Upper lobe of left lung (tissue), 6 donors: ENCODE measurements at regions not wholly inside any gene's neighbourhood (a gene's known extent, or its start where the extent isn't known, plus 50 kb on each side); places are given as distances from the start of the nearest gene placed in this dataset.

Experiments used
- ATAC-seq, 2 donors: fragments of 200-7000 bp; cut with Tn5 transposase; one replicate each; pipeline ENCODE4 v1.9.1; 2022; ENCODE audit warnings: mild to moderate bottlenecking in 2 of 2, moderate library complexity in 2 of 2; ENCODE audit not compliant: low FRiP score in 2 of 2
- DNase-seq, 2 donors: peaks; one replicate each; pipeline ENCODE4 v3.0.0-alpha.2; 2019 to 2020
- H3K27ac ChIP-seq, 4 donors: fragments of 200-600 bp; sonication (generic); one replicate each; pipeline ENCODE4 v1.5.1; 2016 to 2019
- H3K27me3 ChIP-seq, 4 donors: fragments of 200-600 bp; sonication (generic); one replicate each; pipeline ENCODE4 v1.5.1; 2017 to 2019
- H3K36me3 ChIP-seq, 4 donors: fragments of 200-600 bp; sonication (generic); one replicate each; pipeline ENCODE4 v1.5.1; 2016 to 2019
- H3K4me1 ChIP-seq, 4 donors: fragments of 200-600 bp; sonication (generic); one replicate each; pipeline ENCODE4 v1.5.1; 2018 to 2019
- H3K4me3 ChIP-seq, 4 donors: fragments of 200-600 bp; sonication (generic); one replicate each; pipeline ENCODE4 v1.5.1; 2017 to 2019; ENCODE audit warnings: mild to moderate bottlenecking in 2 of 4, moderate library complexity in 1 of 4
- H3K9me3 ChIP-seq, 4 donors: fragments of 200-600 bp; sonication (generic); one replicate each; pipeline ENCODE4 v1.5.1; 2018 to 2019
- EP300 ChIP-seq, 4 donors: sonication (generic); formaldehyde crosslinking; IDR thresholded peaks; one replicate each; pipeline ENCODE4 v1.5.1; 2017; ENCODE audit warnings: antibody characterized with exemption in 4 of 4, control low read depth in 2 of 4
- POLR2A ChIP-seq, 4 donors: fragments of 450-650 bp; IDR thresholded peaks; one replicate each; pipeline ENCODE4 v1.5.1; 2016 to 2017; ENCODE audit warnings: antibody characterized with exemption in 4 of 4, mild to moderate bottlenecking in 2 of 4
- POLR2AphosphoS5 ChIP-seq, 2 donors: sonication (generic); formaldehyde crosslinking; IDR thresholded peaks; one replicate each; pipeline ENCODE4 v1.5.1; 2017; ENCODE audit warnings: antibody characterized with exemption in 2 of 2
- WGBS, 2 donors: methylation state at CpG; one replicate each; pipeline ENCODE4 v1.1.5; 2017 to 2018; 5-methylcytosine and 5-hydroxymethylcytosine counted together
- TF ChIP-seq, protein P1 (sequence below), 6 experiments: fragments of 450-650 bp in 4 of 6; fragments of 200-600 bp in 2 of 6; sonication (generic) in 2 of 6; IDR thresholded peaks; one replicate each; pipeline ENCODE4 v1.5.1; 2016 to 2019; ENCODE audit warnings: antibody characterized with exemption in 6 of 6
- donor health status: DM: no; HTN: no; CAD: no; lungs with moderate emphysema.
- donor health status: DM: no; HTN: yes; CAD: no; lungs with severe emphysema.

DNA sequence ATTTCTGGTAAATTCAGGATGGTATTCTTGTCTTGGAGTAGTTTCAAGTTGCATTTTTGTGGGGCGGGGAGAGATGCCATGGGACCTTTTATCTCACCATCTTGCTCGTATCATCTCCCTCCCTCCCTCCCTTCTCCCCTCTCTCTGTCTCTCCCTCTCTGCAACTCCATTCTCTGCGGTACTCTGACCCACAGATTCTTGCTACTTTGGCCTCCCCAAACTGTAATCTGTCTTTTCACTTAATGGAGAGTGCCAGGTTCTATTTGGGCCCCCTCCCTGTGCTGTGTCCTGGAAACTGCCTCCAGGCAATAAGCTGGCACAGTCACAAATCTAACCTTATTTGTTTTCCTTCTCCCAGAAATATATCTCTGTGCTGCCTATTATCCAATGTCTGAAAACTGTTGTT, 175.2 kb downstream of the PAWR start:
- Histone ChIP-seq H3K4me3 (no peak overlapping the region), H3K4me1 (no peaks in the 10 kb centered on the region), H3K27ac (no peak overlapping the region), H3K27me3 (no peaks in the 10 kb centered on the region), H3K36me3 (no peaks in the 10 kb centered on the region), H3K9me3 (no peaks in the 10 kb centered on the region)
- no peak for DNase-seq
- TF ChIP-seq POLR2A (IDR thresholded peaks at IDR 0.05) (no peak), POLR2AphosphoS5 (IDR thresholded peaks at IDR 0.05) (no peak), EP300 (IDR thresholded peaks at IDR 0.05) (no peak)
- TF ChIP-seq, protein P1, sequence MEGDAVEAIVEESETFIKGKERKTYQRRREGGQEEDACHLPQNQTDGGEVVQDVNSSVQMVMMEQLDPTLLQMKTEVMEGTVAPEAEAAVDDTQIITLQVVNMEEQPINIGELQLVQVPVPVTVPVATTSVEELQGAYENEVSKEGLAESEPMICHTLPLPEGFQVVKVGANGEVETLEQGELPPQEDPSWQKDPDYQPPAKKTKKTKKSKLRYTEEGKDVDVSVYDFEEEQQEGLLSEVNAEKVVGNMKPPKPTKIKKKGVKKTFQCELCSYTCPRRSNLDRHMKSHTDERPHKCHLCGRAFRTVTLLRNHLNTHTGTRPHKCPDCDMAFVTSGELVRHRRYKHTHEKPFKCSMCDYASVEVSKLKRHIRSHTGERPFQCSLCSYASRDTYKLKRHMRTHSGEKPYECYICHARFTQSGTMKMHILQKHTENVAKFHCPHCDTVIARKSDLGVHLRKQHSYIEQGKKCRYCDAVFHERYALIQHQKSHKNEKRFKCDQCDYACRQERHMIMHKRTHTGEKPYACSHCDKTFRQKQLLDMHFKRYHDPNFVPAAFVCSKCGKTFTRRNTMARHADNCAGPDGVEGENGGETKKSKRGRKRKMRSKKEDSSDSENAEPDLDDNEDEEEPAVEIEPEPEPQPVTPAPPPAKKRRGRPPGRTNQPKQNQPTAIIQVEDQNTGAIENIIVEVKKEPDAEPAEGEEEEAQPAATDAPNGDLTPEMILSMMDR (IDR thresholded peaks at IDR 0.05): no peak
- no peak for ATAC-seq
- WGBS, 2 donors: 79 to 86% methylated on average over 3 of the region's 3 CpGs

DNA sequence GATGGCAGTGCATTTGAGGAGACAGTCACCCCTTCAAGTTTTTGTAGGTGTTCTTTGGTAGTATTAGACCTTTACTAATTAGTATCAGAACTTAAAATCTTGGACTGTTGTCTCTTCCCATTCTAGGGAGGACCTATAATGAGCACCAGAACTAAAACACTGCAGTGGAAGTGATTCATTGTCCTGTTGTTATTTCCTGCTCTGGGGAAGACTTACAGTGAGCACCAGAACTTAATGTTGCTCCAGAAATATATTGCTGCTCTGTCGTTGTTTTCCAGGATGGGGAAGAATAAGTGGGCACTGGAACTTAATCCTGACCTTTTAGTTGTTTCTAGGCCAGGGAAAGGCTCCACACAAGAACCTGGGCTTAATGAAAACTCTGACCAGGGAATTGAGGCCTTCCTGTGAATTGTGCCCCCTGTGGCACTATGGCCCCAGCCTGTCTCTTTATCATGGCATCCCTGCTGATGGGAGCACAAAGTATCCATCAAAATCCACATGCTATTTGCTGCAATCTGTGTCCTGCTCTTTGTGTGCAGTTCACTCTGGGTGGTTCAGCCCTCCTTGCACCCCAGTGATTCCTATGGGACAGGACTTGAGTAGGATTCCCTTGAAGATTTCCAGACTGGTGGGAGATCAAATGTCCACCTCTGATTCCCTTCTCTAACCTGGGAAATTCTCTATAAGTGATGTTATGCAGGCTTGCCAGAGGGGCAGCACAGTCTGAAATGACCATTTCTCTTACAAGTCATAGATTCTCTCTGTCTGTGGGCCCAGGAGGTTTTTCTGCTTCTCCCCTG, 175.8 kb downstream of the PAWR start:
- TF ChIP-seq, protein P1 (IDR thresholded peaks at IDR 0.05): no peak
- TF ChIP-seq POLR2AphosphoS5 (IDR thresholded peaks at IDR 0.05) (no peak), EP300 (IDR thresholded peaks at IDR 0.05) (no peak), POLR2A (IDR thresholded peaks at IDR 0.05) (no peak)
- DNase-seq (no peak), ATAC-seq (no peak)
- H3K27ac ChIP-seq: no peak overlapping the region
- no peak overlapping the region for H3K4me3 ChIP-seq
- no peaks in the 10 kb centered on the region for H3K27me3 ChIP-seq
- no peaks in the 10 kb centered on the region for H3K9me3 ChIP-seq
- 55% methylated on average over 1 of the region's 1 CpG; no CpG with 5 or more reads in 1 of the 2 donors for WGBS, 2 donors
- no peaks in the 10 kb centered on the region for H3K4me1 ChIP-seq
- H3K36me3 ChIP-seq: no peaks in the 10 kb centered on the region

DNA sequence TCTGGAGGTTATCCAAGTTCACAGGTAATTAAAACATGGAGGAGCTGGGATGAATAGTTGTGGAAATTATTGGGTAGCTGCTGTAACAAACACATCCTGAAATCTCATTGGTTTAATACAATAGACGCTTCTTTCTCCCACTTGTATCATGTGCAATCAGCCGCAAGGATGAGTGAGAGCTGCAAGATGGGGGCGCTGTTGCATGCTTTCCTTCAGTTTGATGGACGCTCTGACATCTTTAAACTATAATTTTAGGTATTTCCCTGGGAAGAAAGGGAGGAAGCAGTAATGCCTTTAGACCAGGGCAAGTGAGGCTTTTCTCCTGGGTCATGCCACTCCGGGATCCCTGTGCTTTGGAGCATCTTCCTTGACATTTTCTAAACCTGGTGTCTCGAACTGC, 178.7 kb downstream of the PAWR start:
- 85 to 89% methylated on average over 6 of the region's 6 CpGs for WGBS, 2 donors
- Histone ChIP-seq H3K4me1 (no peaks in the 10 kb centered on the region), H3K9me3 (peaks cover 0 to 2% (median 0%) of the 10 kb centered on the region in 4 donors), H3K4me3 (no peak overlapping the region), H3K36me3 (no peaks in the 10 kb centered on the region), H3K27ac (no peak overlapping the region), H3K27me3 (no peaks in the 10 kb centered on the region)
- ATAC-seq (no peak), DNase-seq (no peak)
- TF ChIP-seq, protein P1 (IDR thresholded peaks at IDR 0.05): no peak
- TF ChIP-seq POLR2A (IDR thresholded peaks at IDR 0.05): no peak
- TF ChIP-seq POLR2AphosphoS5 (IDR thresholded peaks at IDR 0.05): no peak
- TF ChIP-seq EP300 (IDR thresholded peaks at IDR 0.05): no peak

DNA sequence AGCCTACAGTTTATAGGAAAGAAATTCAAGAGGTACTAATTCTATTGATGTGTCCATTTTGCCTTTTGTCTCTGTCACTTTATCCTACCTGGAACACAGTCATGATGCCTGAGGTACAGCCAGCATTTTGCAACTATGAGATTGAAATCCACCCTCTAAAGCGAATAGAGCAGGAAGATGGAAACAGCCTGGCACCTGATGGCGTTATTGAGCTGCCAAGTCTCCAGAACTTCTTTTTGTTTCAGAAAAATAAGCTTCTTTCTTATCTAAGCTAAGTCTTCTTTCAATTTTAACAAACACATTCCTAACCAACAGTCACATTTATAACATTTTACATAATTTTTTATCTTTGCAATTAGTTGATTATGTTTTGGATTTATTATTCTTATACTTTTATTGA, 182.1 kb downstream of the PAWR start:
- Histone ChIP-seq H3K27me3 (no peaks in the 10 kb centered on the region), H3K9me3 (peaks cover 0 to 5% (median 0%) of the 10 kb centered on the region in 4 donors), H3K4me3 (no peak overlapping the region), H3K27ac (no peak overlapping the region), H3K4me1 (no peaks in the 10 kb centered on the region), H3K36me3 (no peaks in the 10 kb centered on the region)
- WGBS, 2 donors: 89 to 97% methylated on average over 2 of the region's 2 CpGs
- TF ChIP-seq, protein P1 (IDR thresholded peaks at IDR 0.05): no peak
- TF ChIP-seq POLR2AphosphoS5 (IDR thresholded peaks at IDR 0.05): no peak
- DNase-seq (no peak), ATAC-seq (no peak)
